COR-L47 (cell line): ENCODE measurements at regions not wholly inside any gene's neighbourhood (a gene's known extent, or its start where the extent isn't known, plus 50 kb on each side); places are given as distances from the start of the nearest gene placed in this dataset.

Experiments
- DNase-seq: peaks from one replicate; lab custom pipeline; 2025; lab: John Stamatoyannopoulos, UW

DNA sequence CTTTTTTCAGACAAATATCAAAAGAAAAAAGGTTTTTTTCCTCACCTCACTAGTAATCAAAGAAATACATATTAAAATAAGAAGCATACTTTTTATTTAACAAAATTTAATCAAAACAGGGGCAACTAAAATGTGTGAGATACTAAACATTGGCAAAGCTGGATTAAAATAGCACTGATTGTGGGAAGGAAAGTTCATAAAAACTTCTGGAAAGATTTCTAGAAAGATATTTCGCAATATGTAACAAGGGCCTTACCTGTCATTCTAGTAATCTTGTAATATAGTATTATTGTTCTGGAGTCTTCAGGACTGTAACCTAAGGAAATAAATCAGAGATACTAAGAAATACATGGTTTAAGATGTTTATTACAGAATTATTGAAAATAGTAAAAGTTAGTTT lies 482.5 kb downstream of the SUCLA2 start:
- no peak for DNase-seq

DNA sequence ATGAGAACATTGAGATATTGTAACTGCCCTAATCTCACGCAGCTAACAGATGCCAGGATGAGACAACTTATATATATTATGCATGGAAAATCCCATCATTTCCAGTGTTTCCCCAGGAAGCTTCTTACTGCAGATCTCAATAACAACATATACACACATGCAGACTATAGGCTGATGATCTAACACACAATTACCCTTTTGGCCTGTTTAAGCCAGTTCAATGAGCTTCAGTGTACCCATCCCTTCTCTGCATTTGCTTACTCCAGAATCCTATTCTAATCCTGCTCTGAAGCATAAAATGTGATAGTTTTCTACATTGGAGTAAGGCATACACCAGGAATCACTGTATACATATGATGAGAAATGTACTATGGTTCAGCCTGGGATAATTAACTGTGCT lies 489.4 kb downstream of the SUCLA2 start:
- no peak for DNase-seq

DNA sequence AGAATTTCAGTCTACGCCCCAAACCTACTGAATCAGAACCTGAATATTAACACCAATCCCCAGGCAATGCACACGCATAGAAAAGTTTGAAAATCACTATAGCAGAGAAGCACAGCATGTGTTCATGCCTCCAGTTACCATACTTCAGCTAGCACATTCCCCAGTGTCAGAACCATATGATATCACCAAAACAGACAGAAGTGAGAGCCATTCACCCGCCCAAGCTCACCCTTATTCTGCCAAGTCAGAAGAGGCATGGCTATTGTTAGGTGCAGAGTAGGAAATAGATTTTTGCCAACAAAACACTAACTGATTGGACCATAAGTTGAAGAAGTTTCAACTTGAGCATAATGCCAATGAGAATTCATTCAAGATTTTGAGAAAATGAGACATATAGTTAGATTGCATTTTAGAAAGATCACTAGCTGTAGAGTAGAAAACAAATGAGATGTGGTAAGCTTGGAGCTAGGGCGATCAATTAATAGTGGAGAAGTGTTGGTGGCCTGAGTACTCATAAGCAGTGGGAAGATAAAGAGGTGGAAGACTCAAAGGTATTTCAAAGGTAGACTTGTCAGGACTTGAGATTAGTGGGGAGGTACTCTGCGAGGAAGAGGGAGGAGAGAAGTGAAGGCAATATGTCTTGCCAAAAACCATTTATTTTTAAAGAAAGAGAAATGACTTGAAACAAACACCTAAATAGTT lies 492.4 kb downstream of the SUCLA2 start:
- DNase-seq, result no peak

DNA sequence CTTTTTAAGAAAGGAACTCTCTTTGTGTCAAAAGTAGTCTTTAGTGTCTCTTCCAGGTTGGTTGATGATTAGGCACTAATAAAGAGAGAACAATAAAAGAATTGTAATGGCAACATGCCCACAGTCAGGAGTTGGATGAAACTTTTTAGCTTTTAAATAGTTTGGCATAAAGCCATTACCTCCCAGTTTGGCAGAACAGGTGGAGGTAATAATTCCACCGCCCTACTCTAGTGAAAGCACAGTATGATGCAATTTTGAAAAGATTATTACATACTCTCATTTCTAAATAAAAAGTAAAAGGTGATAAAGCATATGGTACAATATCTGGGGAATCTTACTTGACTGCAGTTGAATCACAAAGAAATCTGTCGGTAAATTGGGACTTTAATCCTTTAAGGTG lies 497.6 kb downstream of the SUCLA2 start:
- no peak for DNase-seq

DNA sequence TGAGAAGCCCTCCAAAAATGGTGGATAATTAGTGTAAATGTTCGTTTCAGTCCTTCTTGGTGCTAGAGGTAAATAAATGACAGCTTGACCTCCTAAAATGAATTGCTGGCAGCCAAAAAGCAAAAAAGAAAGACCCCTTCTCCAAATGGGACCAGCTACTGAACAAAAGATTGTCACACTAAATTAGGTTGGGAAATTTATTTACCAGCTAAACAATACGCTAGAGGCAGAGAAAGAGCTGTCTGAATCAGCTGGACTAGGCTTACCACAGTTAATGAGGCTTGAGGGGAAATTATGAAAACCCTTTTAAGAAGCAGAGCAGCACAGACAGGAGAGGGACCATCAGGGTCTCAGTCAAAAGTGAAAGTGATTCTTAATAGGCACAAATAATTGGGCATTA lies 498.9 kb downstream of the SUCLA2 start:
- DNase-seq, result no peak

DNA sequence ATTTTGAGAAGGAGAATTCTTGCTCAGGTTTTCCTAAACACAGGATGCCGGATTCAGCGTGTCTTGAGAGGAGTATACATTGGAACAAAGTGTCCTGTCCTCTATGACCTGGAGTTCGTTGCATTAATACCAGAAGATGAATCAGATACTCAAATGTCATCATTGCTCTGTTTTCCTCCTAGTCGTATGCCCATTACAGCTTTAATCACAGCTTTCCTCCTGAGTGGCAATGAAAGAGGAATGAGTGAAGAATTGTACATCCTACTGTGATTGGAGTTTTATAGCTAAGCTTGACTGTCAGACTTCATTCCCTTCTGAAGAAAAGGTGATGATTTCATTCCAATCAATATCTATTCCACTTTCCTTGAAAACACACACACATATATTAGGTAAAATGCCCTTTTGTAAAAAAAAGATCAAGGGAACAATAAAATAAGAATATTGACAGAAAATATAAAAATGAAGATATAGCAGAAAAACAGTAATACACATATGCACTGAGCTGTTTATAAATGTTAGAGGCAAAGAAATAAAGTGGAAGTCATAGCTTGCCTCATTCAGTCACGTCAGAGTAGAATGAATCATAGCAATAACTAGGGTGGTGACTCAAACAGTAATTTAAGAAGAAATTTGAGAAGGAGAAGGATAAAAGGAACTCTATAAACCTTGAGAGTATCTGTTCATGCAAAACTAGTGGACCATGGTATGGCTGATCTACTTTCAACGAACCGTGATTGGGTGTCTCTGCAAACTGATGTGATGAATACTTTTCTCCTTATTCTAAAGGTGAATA lies 501.5 kb downstream of the SUCLA2 start:
- DNase-seq, result no peak

DNA sequence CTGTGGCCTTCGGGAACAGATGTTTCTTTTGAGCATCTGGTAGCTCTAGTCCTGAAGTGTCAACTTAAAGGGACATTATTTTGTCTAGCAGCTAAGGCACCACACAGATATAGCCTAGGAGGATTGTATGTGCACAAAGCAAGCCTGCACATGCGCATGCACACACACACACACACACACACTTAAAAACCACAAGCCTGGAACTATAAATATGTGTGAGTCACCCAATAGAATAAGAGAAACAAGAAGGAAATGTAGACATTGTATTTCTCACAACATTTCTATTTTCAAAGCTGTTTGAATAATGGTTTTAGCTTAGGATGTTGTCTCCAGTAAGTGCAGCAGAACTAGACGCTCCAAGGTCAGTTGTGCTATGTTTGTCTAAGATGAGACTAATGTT lies 516.5 kb downstream of the SUCLA2 start:
- DNase-seq, result no peak

DNA sequence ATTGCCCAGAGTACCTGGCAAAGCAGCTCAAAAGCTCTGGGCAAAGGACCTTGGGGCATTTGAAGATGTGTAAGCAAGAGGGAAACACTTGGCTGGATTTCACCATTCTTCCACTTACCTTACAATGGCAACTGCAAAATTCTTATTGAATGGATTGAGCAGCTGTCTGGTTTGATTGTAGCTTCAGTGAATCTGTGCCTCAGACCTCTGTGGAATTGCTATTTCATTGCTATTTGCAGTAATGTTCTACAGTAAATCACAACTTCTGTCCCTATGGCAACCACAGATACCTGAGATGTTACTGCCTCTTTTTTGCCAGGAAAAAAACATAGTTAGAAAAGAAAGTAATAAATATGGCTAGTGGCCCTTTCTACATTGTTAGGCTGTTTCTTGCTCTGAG lies 519.5 kb downstream of the SUCLA2 start:
- no peak for DNase-seq

DNA sequence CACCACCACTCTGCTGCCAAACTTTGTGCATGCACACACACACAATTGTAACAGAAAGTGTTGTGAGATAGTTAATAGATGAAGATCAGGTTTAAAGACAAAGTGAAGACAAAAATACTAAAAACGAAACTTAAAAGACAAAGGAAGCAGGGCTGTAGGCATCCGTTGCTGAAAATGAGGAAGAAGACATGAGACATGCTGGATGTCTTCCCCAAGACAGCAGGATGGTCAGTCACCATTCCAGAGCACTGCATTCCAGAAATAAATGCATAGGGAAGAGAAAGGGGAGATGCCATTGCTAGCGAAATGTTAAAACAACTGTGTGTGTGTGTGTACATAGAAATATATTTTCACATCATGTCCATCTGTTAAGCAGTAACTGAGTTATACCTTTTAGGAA lies 520.1 kb downstream of the SUCLA2 start:
- no peak for DNase-seq

DNA sequence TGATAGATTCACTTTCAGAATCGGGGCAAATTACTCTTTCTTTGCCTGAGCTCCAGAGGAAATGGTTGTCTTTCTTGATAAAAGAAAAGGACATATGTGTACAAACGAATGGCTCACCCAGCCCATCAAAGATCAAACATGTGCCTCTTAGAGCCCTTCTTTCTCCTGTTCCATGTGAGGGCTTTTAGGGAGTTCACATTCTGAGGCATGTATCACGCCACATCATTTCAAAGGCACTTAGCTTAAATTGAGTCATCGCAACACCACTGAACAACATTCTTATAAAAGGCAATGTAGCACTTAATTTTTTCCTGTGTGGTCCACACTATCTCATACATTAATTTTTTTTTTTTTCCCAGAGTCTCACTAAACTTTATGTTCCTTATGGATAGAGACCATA lies 521.0 kb downstream of the SUCLA2 start:
- DNase-seq, result no peak

DNA sequence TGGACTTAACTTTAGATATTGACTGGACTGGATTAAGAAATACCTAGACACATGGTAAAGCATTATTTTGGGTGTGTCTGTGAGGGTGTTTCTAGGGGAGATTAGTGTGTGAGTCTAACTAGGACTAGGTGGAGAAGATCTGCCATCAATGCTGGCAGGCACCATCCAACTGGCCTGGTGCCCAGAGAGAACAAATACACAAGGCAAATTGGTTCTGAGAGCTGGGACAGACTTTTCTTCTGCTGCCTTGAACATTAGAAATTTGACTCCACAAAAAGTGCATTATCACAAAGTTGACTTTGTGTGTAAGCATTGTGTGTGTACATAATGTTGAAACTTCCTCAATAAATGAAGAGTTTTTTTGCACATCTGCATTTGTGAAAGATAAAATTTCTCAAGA lies 522.1 kb downstream of the SUCLA2 start:
- no peak for DNase-seq

DNA sequence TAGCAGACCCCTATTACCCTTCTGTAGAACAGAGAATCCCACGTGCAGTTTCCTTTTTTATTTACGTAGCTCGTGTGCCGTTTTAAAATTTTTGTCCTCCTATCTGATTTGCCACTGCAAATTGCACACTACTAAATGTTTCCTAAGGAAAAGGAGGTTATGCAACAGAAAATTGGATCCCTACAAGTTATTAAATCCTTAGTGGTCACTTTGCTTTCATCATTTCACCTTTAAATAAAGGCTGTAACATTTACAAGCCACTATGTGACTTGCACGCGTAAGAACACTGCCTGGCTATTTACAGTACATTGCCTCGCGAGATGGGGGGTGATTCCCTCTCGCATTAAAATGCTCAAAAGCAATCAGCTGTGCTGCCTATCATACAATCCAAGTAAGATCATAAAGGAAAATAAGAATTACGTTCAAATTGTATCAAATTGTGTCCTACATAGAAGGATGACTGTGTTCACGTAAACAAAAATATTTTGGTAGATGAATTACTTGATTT lies 525.6 kb downstream of the SUCLA2 start:
- DNase-seq, result no peak

DNA sequence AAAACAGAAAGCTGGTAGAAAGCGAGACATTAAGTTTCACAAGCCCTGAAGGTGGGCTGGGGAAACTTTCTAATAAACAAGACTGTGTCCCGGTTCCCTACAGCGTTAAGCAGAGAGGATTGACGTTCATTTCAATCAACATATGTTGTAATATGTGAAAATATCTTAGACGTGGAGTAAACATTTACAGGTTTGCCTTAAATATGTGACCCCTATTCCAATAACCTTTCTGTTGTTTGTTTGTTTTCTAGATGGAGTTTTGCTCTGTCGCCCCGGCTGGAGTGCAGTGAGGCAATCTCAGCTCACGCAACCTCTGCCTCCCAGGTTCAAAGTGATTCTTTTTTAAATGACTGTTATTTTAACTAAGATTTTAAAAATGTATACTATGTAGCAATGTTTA lies 526.2 kb downstream of the SUCLA2 start:
- DNase-seq, result no peak

DNA sequence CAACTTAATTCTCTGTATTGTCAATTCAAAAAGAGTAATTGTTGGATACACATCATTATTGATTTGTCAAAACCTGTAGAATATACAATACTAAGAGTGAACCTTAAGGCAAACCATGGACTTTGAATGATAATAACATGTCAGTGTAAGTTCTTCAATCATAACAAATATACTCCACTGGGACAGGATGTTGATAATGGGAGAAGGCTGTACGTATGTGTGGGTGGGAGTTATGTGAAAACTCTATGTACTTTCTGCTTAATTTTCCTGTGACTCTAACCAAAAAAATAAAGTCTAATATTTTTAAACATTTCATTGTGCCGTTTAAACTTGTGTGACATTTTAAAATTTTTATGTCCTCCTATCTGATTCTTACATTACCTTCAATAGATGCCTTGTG lies 526.7 kb downstream of the SUCLA2 start:
- DNase-seq, result no peak

DNA sequence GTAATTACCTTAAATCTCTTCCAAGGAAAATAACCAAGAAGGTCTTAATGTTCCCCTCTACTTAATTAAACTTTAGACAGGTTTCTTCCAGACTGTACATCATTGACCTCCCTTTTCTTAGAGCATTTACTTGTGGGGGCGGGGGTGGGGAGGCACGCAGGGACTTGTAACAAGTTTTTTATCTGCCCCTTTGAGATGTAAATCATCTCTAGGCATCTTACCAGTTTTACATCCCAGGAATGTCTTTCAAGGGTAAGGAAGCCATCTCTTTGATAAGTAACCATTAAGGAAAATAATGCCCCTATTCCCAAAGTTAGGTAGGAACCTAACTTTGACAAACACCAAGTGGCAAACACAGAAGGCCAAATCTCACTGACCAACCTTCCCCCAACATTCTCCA lies 528.6 kb downstream of the SUCLA2 start:
- no peak for DNase-seq

DNA sequence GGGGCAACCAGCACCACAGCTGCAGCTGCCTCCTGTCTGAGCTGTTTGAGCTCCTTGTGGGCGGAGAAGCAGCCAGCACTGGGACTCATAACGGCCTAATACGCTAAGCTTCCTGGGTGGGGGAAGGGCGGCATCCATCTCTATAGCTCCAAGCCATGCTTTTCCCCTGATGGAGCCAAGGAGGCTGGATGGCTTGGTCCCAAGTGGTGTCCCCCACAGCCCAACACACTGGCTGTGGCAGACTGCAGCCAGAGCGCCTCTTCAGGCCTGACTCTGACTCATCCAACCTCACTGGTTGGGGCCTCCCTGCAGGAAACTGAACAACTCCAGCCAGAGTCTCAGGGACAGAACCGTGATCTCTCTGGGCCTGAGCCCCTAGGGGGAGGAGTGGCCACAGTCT lies 537.3 kb downstream of the SUCLA2 start:
- no peak for DNase-seq

DNA sequence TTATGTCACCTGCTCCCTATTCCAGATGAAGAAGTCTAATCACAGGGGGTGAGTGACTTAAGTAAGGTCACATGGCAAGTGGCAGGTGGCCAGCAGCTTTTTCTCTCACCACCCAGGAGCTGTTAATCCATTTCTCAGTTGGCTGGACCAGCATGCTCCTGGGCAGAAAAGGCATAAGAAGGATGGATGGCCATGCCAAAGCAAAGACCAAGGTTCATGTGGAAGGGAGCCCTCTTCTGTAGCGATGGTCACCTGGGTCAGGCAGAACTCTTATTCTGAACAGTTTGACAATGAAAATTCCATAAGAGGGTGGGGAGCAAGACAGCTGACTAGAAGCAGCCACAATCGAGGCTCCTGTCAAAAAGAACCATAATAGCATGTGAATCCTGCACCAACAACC lies 538.1 kb downstream of the SUCLA2 start:
- DNase-seq, result no peak

DNA sequence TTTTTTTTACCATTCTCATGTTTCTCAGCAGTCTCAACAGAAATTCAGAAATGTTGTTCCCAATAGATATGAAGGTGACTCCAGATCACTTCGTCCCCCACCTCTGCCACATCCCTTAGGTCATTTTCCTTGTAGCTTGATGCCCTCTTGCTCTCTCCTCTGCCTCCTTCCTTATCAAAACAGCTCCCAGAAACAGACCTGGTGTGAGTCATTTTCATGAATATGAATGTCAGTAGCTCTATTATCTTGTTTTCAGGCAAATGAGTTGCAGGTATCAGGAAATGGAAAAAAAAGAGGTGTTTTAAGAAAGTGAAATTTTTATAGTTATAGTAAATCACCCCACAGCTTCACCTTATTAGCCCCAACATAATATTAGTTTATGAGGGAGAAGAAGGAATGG lies 539.3 kb downstream of the SUCLA2 start:
- DNase-seq, result no peak

DNA sequence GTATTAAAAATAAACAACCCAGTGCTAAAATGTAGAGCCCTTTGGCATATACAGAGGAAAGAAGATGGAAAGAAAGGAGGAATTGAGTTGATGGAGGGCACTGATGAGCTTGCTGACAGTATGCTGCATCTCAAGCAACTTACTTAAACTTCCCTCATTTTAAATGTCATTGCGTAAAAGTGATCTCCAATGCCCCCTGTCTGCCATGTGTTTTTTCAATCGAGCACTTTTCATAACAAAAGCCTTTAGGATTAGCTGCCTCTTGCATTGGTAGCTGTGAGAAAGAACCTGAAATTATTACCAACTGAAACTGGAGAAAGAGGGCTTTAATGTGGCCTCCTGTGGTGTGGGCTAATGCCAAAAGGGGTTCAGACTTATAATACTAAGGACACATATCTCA lies 541.6 kb downstream of the SUCLA2 start:
- DNase-seq, result no peak

DNA sequence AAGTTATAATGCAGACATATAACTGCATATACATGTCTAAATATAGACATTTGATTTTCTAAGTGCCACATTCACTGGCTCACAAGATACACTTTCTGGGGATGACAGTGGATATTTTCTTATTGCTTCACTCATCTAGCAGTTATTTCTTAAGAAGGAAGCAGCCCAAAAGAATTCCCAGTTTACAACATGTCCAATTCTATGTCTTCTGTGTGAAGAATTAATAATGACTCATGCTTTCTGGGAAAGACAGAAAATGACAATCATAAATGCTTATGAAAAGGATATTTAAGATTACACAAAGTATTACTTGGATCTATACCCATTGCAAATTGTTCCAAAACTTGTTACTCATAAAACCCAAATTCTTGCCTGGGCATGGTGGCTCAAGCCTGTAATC lies 543.4 kb downstream of the SUCLA2 start:
- DNase-seq, result no peak

DNA sequence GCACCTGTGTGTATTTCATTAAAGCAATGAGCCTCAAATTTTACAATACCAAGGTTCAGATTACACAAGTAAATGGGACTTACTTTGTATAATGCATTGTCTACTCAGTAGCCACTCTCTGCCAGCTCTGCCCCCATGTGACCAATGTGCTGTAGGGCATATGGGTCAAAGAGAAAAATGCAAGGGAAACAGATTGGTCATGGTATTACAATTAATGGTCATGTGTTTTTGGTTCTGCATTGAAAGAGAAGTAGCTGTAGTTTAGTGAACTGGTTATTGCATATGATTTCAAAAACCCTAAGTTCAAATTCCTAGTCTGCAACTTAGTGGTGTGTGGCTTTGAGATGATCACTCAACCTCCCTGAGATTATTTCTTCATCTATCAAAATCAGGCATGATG lies 545.4 kb downstream of the SUCLA2 start:
- no peak for DNase-seq

DNA sequence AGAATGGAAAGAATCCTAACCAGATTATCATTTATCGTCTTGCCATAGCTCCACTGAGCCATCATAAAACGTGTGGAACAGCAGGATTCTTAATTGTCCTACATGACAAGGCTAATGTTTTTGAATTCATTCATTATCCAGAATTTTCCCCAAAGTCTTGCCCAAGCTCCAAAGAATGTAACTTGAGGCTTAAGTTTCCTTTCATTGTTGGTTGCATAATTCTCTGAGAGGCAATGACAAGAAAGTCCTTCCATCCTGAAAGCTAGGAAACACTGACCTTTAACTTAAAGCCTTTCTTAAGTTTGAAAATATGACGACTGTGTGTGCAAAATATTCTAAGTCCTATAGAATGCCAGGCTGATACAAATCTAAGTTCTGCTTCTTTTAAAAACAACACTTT lies 546.1 kb downstream of the SUCLA2 start:
- no peak for DNase-seq

DNA sequence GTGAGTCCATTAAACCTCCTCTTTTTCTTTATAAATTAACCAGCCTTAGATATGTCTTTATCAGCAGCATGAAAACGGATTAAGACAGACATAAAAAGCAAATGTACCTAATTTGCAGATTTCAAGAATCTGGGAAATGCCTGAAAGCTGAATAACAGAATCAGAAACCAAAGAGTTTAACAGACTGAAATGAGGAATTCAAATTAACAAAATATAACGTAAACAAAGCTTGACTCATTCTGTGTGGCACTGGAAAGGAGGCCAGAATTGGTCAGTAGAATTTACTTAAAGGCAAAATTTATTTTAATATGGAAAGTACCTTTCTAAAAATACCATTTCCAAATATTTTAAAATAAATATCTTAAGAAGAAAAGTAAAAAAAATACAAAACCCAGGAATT lies 540.6 kb upstream of the HTR2A start:
- DNase-seq, result no peak
